GM12873 (cell line): ENCODE measurements at regions not wholly inside any gene's neighbourhood (a gene's known extent, or its start where the extent isn't known, plus 50 kb on each side); places are given as distances from the start of the nearest gene placed in this dataset.

Source experiments
- CTCF ChIP-seq: IDR thresholded peaks from 2 replicates; pipeline ENCODE4 v1.5.1; 2012; ENCODE audit warnings: low read depth, mild to moderate bottlenecking, moderate library complexity, low read length, control low read depth; ENCODE audit not compliant: insufficient read depth; ENCODE audit errors: missing control alignments

GRCh38 chr4:136754810-136755530 is 777.3 kb downstream of the PCDH18 start:
- TF ChIP-seq CTCF = no peak

- no peak for TF ChIP-seq CTCF
These were observed 780.7 kb downstream of the PCDH18 start for GRCh38 chr4:136751556-136751955.

- no peak for TF ChIP-seq CTCF
These were observed 781.4 kb downstream of the PCDH18 start for GRCh38 chr4:136750897-136751296.

- TF ChIP-seq CTCF = no peak
These were observed 782.3 kb downstream of the PCDH18 start for GRCh38 chr4:136749989-136750388.

- TF ChIP-seq CTCF = no peak
These were observed 783.5 kb downstream of the PCDH18 start for GRCh38 chr4:136748773-136749172.

GRCh38 chr4:136748165-136748564 is 784.1 kb downstream of the PCDH18 start:
- no peak for TF ChIP-seq CTCF

- no peak for TF ChIP-seq CTCF
These were observed 789.1 kb downstream of the PCDH18 start for GRCh38 chr4:136743238-136743637.

- TF ChIP-seq CTCF = no peak
These were observed 790.0 kb downstream of the PCDH18 start for GRCh38 chr4:136742333-136742732.
